ENCODE measurements at regions not wholly inside any gene's neighbourhood (a gene's known extent, or its start where the extent isn't known, plus 50 kb on each side); places are given as distances from the start of the nearest gene placed in this dataset.

GRCh38 chr3:8087951-8088350 lies 413.7 kb upstream of the LMCD1 start:
- Histone ChIP-seq H2BK15ac (ENCODE audit: low read depth, low read length) (no peak overlapping the region), H3K9me1 (ENCODE audit: insufficient read depth, low read length) (no peaks in the 10 kb centered on the region), H2AK9ac (replicated peaks; ENCODE audit: low read depth, low read length, poor library complexity) (no peak overlapping the region), H3K18ac (ENCODE audit: low read depth, low read length) (no peak overlapping the region), H2AFZ (replicated peaks; ENCODE audit: low read length, poor library complexity) (no peak overlapping the region), H3K4me2 (ENCODE audit: low read depth, low read length) (no peak overlapping the region), H4K8ac (ENCODE audit: low read depth in 2 of 2, low read length in 2 of 2) (no peak overlapping the region), H4K91ac (ENCODE audit: insufficient read depth, low read depth, low read length) (no peak overlapping the region), H3K4me1 (ENCODE audit: control insufficient read depth, insufficient read depth, low read length) (no peaks in the 10 kb centered on the region), H3K23ac (ENCODE audit: low read depth, low read length) (no peak overlapping the region), H4K20me1 (ENCODE audit: insufficient read depth, low read length) (no peaks in the 10 kb centered on the region), H3K9ac (ENCODE audit: low read depth, low read length) (no peak overlapping the region), H2AK5ac (ENCODE audit: low read depth, low read length) (no peak overlapping the region), H2BK5ac (ENCODE audit: low read depth, low read length, poor library complexity, severe bottlenecking) (no peak overlapping the region), H2BK120ac (ENCODE audit: low read depth, low read length) (no peak overlapping the region), H3K4me3 (ENCODE audit: insufficient read depth, low read depth, low read length) (no peak overlapping the region), H3K79me1 (ENCODE audit: low read depth in 1 of 2, low read length in 2 of 2) (no peaks in the 10 kb centered on the region), H3K36me3 (ENCODE audit: control insufficient read depth, insufficient read depth, low read length) (no peaks in the 10 kb centered on the region), H3K27me3 (ENCODE audit: control insufficient read depth, insufficient read depth, low read length) (no peaks in the 10 kb centered on the region), H3K56ac (ENCODE audit: extremely low read depth, insufficient read depth, low read length) (no peak overlapping the region), H3K4ac (ENCODE audit: low read depth, low read length) (no peak overlapping the region), H4K5ac (ENCODE audit: low read depth, low read length) (no peak overlapping the region), H3K9me3 (ENCODE audit: control insufficient read depth, insufficient read depth, low read length) (peaks cover 3% of the 10 kb centered on the region), H3K14ac (replicated peaks; ENCODE audit: low read depth, low read length) (no peak overlapping the region), H3K27ac (ENCODE audit: insufficient read depth, low read length) (no peak overlapping the region), H2BK20ac (ENCODE audit: low read depth, low read length) (no peak overlapping the region)
- ATAC-seq (ENCODE audit: low read depth) (no peak), DNase-seq (no peak)
- no TSS peak for BruUV-seq (replicated peaks)
- ChIA-PET POLR2A (ENCODE audit: unreplicated experiment) (no interaction called here), CTCF (no interaction called here)
- intact Hi-C loops (cut with micrococcal nuclease) (no loop called here), in situ Hi-C loops (cut with MboI; ENCODE audit: low sequenced_read_pairs) (no loop called here), dilution Hi-C loops (cut with HindIII; ENCODE audit: low sequenced_read_pairs, unreplicated experiment) (no loop called here)
- WGBS, 2 experiments (ENCODE audit: extremely low coverage in 2 of 2, insufficient read length in 1 of 2): no CpG with 5 or more reads among the region's 3 CpGs
- TF ChIP-seq USF2 (IDR thresholded peaks at IDR 0.05; ENCODE audit: low read depth, low read length) (no peak), MAZ (IDR thresholded peaks at IDR 0.05; ENCODE audit: borderline replicate concordance, low read depth, low read length) (no peak), MXI1 (IDR thresholded peaks at IDR 0.05; ENCODE audit: borderline replicate concordance, low read depth, low read length) (no peak), CTCF (conservative IDR thresholded peaks at IDR 0.05; ENCODE audit: low read depth, low read length) (no peak), BHLHE40 (IDR thresholded peaks at IDR 0.05; ENCODE audit: low read depth, low read length) (no peak), RCOR1 (IDR thresholded peaks at IDR 0.05; ENCODE audit: insufficient replicate concordance, low read length) (no peak), FOS (IDR thresholded peaks at IDR 0.05; ENCODE audit: low read depth, low read length) (no peak), CEBPB (IDR thresholded peaks at IDR 0.05; ENCODE audit: low read depth, low read length) (no peak), POLR2A (IDR thresholded peaks at IDR 0.05; ENCODE audit: low read depth, low read length) (no peak), SMC3 (IDR thresholded peaks at IDR 0.05; ENCODE audit: low read depth, low read length) (no peak), RFX5 (IDR thresholded peaks at IDR 0.05; ENCODE audit: low read depth, low read length) (no peak), NFE2L2 (IDR thresholded peaks at IDR 0.05; ENCODE audit: low read depth, low read length) (no peak)

All from IMR-90 (cell line).